OCI-LY1 (cell line): ENCODE measurements at regions not wholly inside any gene's neighbourhood (a gene's known extent, or its start where the extent isn't known, plus 50 kb on each side); places are given as distances from the start of the nearest gene placed in this dataset.

ENCODE experiments used
- H2AFZ ChIP-seq: fragments of 200-600 bp; sonication (generic), shearing (Covaris generic); 2 replicates; pipeline ENCODE4 v1.6.0; 2014; ENCODE audit warnings: antibody characterized with exemption, mild to moderate bottlenecking, low read length
- H3F3A ChIP-seq: fragments of 200-600 bp; sonication (generic), shearing (Covaris generic); 2 replicates; pipeline ENCODE4 v1.6.0; 2014; ENCODE audit warnings: mild to moderate bottlenecking, antibody characterized with exemption, low read length, moderate library complexity; ENCODE audit not compliant: insufficient read depth
- H3K27ac ChIP-seq: fragments of 200-600 bp; sonication (generic); 2 replicates; pipeline ENCODE4 v1.5.1; 2014; ENCODE audit warnings: low read length, mixed run types, mild to moderate bottlenecking, low read depth; ENCODE audit not compliant: poor library complexity, severe bottlenecking
- H3K27me3 ChIP-seq: fragments of 200-600 bp; sonication (generic); 2 replicates; pipeline ENCODE4 v1.6.0; 2014; ENCODE audit warnings: antibody characterized with exemption, mild to moderate bottlenecking, low read length, moderate library complexity; ENCODE audit not compliant: insufficient read depth
- H3K36me3 ChIP-seq: fragments of 200-600 bp; sonication (generic); 2 replicates; pipeline ENCODE4 v1.6.1; 2014; ENCODE audit warnings: mild to moderate bottlenecking, antibody characterized with exemption, low read length, moderate library complexity, mixed read lengths; ENCODE audit not compliant: insufficient read depth
- H3K4me1 ChIP-seq: fragments of 200-600 bp; sonication (generic); 2 replicates; pipeline ENCODE4 v1.5.1; 2014; ENCODE audit warnings: mild to moderate bottlenecking, low read length, moderate library complexity; ENCODE audit not compliant: insufficient read depth, severe bottlenecking
- H3K4me2 ChIP-seq: fragments of 200-600 bp; sonication (generic), shearing (Covaris generic); 2 replicates; pipeline ENCODE4 v1.6.1; 2014; ENCODE audit warnings: low read length
- H3K4me3 ChIP-seq: fragments of 200-600 bp; sonication (generic); 2 replicates; pipeline ENCODE4 v1.5.1; 2014; ENCODE audit warnings: low read length, low read depth, mild to moderate bottlenecking, mixed read lengths; ENCODE audit not compliant: poor library complexity, severe bottlenecking
- H3K79me2 ChIP-seq: fragments of 200-600 bp; shearing (Covaris generic); 2 replicates; pipeline ENCODE4 v1.6.1; 2016; ENCODE audit warnings: mixed run types, low read length, mixed read lengths; ENCODE audit not compliant: insufficient read depth
- H3K9ac ChIP-seq: fragments of 200-600 bp; sonication (generic), shearing (Covaris generic); 2 replicates; pipeline ENCODE4 v1.6.1; 2014; ENCODE audit warnings: mild to moderate bottlenecking, low read length, mixed read lengths
- H3K9me2 ChIP-seq: fragments of 200-600 bp; sonication (generic), shearing (Covaris generic); 2 replicates; pipeline ENCODE4 v1.6.1; 2014; ENCODE audit warnings: low read depth, mild to moderate bottlenecking, low read length, mixed read lengths
- H3K9me3 ChIP-seq: fragments of 200-600 bp; shearing (Covaris generic); 2 replicates; pipeline ENCODE4 v1.6.1; 2014; ENCODE audit warnings: low read length, mixed read lengths
- H4K20me1 ChIP-seq: fragments of 200-600 bp; sonication (generic), shearing (Covaris generic); 2 replicates; pipeline ENCODE4 v1.6.0; 2016; ENCODE audit warnings: mild to moderate bottlenecking, low read length; ENCODE audit not compliant: insufficient read depth
- EZH2 ChIP-seq: fragments of 200-600 bp; sonication (generic), shearing (Covaris generic); IDR thresholded peaks from 2 replicates; pipeline ENCODE4 v1.8.0; 2017; ENCODE audit warnings: borderline replicate concordance, mixed run types, mild to moderate bottlenecking, antibody characterized with exemption, low read length, moderate library complexity, mixed read lengths
- TF ChIP-seq, protein P1 (sequence below): fragments of 200-600 bp; sonication (generic), shearing (Covaris generic); IDR thresholded peaks from 2 replicates; pipeline ENCODE4 v1.5.1; 2017; ENCODE audit warnings: mild to moderate bottlenecking, antibody characterized with exemption, low read length, moderate library complexity, mixed read lengths

DNA sequence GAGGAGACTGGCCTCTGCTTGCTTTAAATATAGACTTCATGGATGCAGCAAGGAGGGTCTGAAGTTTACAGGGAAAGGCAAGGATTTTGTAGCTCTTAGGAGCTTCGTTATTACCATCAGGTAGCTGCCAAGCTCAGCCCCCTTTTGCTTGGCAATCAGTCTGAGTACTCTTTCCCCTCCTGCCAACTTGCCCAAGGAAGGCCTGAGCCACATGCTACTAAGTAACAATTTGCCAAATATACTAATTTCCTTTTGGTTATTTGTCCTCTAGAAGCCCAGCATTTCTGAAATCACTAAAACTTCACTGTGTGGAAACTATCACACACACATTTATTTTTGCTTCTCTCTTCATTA, 85.5 kb upstream of the ITPRID2 start:
- no peak overlapping the region for H3K9ac ChIP-seq

DNA sequence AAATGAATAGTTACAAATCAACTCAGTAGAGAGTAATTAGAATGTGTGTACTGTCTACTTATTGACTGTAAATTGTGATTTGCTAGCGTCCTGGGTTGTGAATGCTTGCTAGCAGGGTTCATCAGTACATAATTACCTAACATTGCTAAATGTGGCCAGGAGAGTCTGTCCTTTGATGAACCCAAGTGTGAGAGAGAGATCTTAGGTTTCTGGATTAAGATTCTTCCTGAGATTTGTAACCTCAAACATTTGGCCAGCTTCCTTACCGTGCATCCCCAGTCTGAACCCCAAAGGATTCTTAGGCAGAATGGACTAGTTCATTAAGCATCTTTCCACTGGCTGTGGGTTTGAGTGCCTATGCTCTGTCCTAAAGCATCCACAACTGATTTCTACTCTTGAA, 84.0 kb upstream of the ITPRID2 start:
- Histone ChIP-seq H3K27me3 (no peaks in the 10 kb centered on the region), H3K9me3 (no peaks in the 10 kb centered on the region), H3K4me2 (no peak overlapping the region), H3K9ac (no peak overlapping the region), H3F3A (no peaks in the 10 kb centered on the region), H4K20me1 (no peaks in the 10 kb centered on the region), H3K79me2 (no peaks in the 10 kb centered on the region), H3K27ac (no peak overlapping the region), H3K36me3 (no peaks in the 10 kb centered on the region), H2AFZ (no peak overlapping the region), H3K4me3 (no peak overlapping the region), H3K9me2 (no peaks in the 10 kb centered on the region), H3K4me1 (no peaks in the 10 kb centered on the region)
- TF ChIP-seq EZH2, result no peak
- TF ChIP-seq, protein P1, sequence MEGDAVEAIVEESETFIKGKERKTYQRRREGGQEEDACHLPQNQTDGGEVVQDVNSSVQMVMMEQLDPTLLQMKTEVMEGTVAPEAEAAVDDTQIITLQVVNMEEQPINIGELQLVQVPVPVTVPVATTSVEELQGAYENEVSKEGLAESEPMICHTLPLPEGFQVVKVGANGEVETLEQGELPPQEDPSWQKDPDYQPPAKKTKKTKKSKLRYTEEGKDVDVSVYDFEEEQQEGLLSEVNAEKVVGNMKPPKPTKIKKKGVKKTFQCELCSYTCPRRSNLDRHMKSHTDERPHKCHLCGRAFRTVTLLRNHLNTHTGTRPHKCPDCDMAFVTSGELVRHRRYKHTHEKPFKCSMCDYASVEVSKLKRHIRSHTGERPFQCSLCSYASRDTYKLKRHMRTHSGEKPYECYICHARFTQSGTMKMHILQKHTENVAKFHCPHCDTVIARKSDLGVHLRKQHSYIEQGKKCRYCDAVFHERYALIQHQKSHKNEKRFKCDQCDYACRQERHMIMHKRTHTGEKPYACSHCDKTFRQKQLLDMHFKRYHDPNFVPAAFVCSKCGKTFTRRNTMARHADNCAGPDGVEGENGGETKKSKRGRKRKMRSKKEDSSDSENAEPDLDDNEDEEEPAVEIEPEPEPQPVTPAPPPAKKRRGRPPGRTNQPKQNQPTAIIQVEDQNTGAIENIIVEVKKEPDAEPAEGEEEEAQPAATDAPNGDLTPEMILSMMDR, result no peak

More for the DNA sequence above, 85.5 kb upstream of the ITPRID2 start:
- Histone ChIP-seq H4K20me1 (no peaks in the 10 kb centered on the region), H3K79me2 (no peaks in the 10 kb centered on the region), H3K27ac (no peak overlapping the region), H3K4me3 (no peak overlapping the region), H3F3A (no peaks in the 10 kb centered on the region), H3K4me1 (no peaks in the 10 kb centered on the region), H3K9me2 (no peaks in the 10 kb centered on the region), H3K9me3 (no peaks in the 10 kb centered on the region), H3K27me3 (no peaks in the 10 kb centered on the region), H3K4me2 (no peak overlapping the region), H2AFZ (no peak overlapping the region), H3K36me3 (no peaks in the 10 kb centered on the region)
- TF ChIP-seq EZH2, result no peak
- TF ChIP-seq, protein P1, result no peak

DNA sequence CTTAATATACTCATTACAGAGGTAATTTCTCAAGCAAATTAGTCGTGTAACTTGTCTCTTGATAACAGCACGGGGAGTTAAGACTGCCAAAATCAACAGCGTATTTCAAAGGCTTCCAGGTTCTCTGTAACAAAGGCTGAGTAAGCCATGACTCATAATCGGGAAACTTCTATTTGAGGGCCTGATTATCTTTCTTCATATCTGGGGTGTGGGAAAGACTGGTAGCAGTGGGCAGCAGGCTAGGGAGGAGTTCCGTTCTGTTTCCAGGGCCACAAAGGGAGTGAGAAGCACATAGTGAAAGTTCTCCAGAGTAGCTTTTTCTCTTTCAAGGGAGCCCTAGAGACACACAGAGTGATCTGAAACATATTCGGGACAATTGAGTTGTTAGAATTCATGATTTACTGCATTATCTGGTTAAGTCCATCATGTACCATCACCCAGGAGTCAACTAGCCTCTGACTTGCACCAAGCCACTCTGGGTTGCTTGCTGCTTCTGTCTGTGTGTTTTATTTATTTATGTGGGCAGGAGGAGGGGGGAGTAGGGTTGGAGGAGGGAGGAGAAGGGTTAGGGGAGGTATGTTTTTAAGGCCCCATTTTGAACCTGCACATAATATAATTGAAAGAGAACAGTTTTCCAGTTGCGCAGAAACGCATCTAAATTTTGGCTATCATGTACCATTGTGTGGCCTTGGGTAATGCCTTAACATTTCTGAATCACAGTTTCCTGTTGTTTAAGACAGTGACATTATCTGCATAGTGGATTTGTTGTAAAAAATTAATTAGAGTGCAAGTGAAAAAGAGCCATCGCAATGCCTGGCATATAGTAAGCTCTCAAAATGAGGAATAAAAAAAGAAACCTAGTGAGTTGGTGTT, 80.5 kb upstream of the ITPRID2 start:
- TF ChIP-seq, protein P1, result no peak
- TF ChIP-seq EZH2, result no peak
- H3K4me2 ChIP-seq, result no peak overlapping the region
- H3K4me1 ChIP-seq, result no peaks in the 10 kb centered on the region
- H3K4me3 ChIP-seq, result no peak overlapping the region
- H3K27ac ChIP-seq, result no peak overlapping the region
- H3K36me3 ChIP-seq, result no peaks in the 10 kb centered on the region
- H3K9me3 ChIP-seq, result no peaks in the 10 kb centered on the region
- no peak overlapping the region for H2AFZ ChIP-seq
- H3F3A ChIP-seq, result no peaks in the 10 kb centered on the region
- H3K9me2 ChIP-seq, result no peaks in the 10 kb centered on the region
- no peaks in the 10 kb centered on the region for H4K20me1 ChIP-seq
- no peaks in the 10 kb centered on the region for H3K79me2 ChIP-seq
- H3K9ac ChIP-seq, result no peak overlapping the region
- no peaks in the 10 kb centered on the region for H3K27me3 ChIP-seq
